RCC 7860 (cell line): ENCODE measurements at regions not wholly inside any gene's neighbourhood (a gene's known extent, or its start where the extent isn't known, plus 50 kb on each side); places are given as distances from the start of the nearest gene placed in this dataset.

Experiments used
- DNase-seq: peaks from one replicate; pipeline ENCODE4 v3.0.0-alpha.2; 2015; ENCODE audit warnings: low spot score
- FAIRE-seq: peaks from 2 replicates; lab custom pipeline; 2012; peaks lifted over from hg19 to GRCh38; lab: Jason Lieb, UNC

GRCh38 chr9:550333-550732, 291.2 kb upstream of the DMRT1 start:
- no peak for FAIRE-seq
- no peak for DNase-seq

- no peak for DNase-seq
- FAIRE-seq: no peak
Measured at GRCh38 chr9:551986-552929, 289.2 kb upstream of the DMRT1 start.

- DNase-seq (no peak), FAIRE-seq (no peak)
Measured at GRCh38 chr9:555493-555892, 286.0 kb upstream of the DMRT1 start.

GRCh38 chr9:556199-556598, 285.3 kb upstream of the DMRT1 start:
- FAIRE-seq (no peak), DNase-seq (no peak)

- DNase-seq (no peak), FAIRE-seq (no peak)
Measured at GRCh38 chr9:556675-557074, 284.8 kb upstream of the DMRT1 start.

- no peak for DNase-seq
- no peak for FAIRE-seq
Measured at GRCh38 chr9:557601-558201, 283.8 kb upstream of the DMRT1 start.

- DNase-seq (no peak), FAIRE-seq (no peak)
Measured at GRCh38 chr9:561427-561826, 280.1 kb upstream of the DMRT1 start.

- no peak for FAIRE-seq
- no peak for DNase-seq
Measured at GRCh38 chr9:563200-563599, 278.3 kb upstream of the DMRT1 start.

- FAIRE-seq (no peak), DNase-seq (no peak)
Measured at GRCh38 chr9:565528-565927, 276.0 kb upstream of the DMRT1 start.

GRCh38 chr9:567128-567746, 274.3 kb upstream of the DMRT1 start:
- FAIRE-seq (no peak), DNase-seq (no peak)

GRCh38 chr9:567747-568305, 273.7 kb upstream of the DMRT1 start:
- no peak for DNase-seq
- no peak for FAIRE-seq

- no peak for FAIRE-seq
- DNase-seq: no peak
Measured at GRCh38 chr9:569296-569695, 272.2 kb upstream of the DMRT1 start.

GRCh38 chr9:570187-570586, 271.3 kb upstream of the DMRT1 start:
- FAIRE-seq: no peak
- DNase-seq: no peak

- FAIRE-seq: no peak
Measured at GRCh38 chr9:571066-571465, 270.4 kb upstream of the DMRT1 start.

GRCh38 chr9:571741-572140, 269.8 kb upstream of the DMRT1 start:
- DNase-seq (no peak), FAIRE-seq (no peak)

More at GRCh38 chr9:571066-571465, 270.4 kb upstream of the DMRT1 start:
- no peak for DNase-seq

- FAIRE-seq (no peak), DNase-seq (peak; percentile 13)
Measured at GRCh38 chr9:573691-574410, 267.6 kb upstream of the DMRT1 start.

- FAIRE-seq (no peak), DNase-seq (no peak)
Measured at GRCh38 chr9:575139-575538, 266.4 kb upstream of the DMRT1 start.

- FAIRE-seq (no peak), DNase-seq (no peak)
Measured at GRCh38 chr9:580652-581342, 260.7 kb upstream of the DMRT1 start.

GRCh38 chr9:581673-582497, 259.6 kb upstream of the DMRT1 start:
- DNase-seq (no peak), FAIRE-seq (no peak)
